ENCODE measurements at regions not wholly inside any gene's neighbourhood (a gene's known extent, or its start where the extent isn't known, plus 50 kb on each side); places are given as distances from the start of the nearest gene placed in this dataset.

DNA sequence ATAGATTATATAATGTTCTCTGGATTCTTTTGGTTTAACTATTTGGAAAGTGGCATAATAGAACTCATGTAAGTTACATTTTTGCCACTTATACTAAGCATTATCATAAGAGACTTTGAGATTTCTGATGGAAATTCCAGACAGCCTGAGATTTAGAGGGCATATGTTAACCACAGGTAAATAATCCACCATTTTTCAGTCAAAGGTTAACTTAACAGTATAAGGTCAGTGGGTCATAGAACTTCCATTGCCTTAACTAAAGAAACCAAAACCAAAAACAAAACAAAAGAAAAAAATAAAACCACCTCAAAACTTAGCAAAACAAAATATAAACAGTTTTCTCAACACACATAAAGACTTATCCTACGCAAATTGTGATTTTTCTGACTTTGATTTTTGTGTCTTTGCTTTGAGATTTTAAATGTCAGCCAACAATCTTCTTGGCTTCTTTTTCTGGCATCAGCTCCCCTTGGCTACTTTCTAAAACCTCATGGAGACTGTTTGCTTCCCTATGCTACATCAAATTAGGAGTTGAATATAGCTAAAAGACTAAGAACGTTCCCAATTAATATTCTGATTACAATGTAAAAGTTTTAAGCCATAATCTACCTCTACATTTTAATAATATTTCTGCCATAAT, 430.1 kb upstream of the DAB2 start:
- intact Hi-C loops (cut with DNase I; ENCODE audit: low total_unique reads) = no loop called here
- no peak for DNase-seq
- Histone ChIP-seq H3K4me3 (no peak overlapping the region), H3K27ac (no peak overlapping the region), H3K9me3 (no peaks in the 10 kb centered on the region), H3K27me3 (no peaks in the 10 kb centered on the region), H3K36me3 (no peaks in the 10 kb centered on the region), H3K4me1 (no peaks in the 10 kb centered on the region)
- no peak for TF ChIP-seq POLR2A (IDR thresholded peaks at IDR 0.05)
- TF ChIP-seq, protein P1, sequence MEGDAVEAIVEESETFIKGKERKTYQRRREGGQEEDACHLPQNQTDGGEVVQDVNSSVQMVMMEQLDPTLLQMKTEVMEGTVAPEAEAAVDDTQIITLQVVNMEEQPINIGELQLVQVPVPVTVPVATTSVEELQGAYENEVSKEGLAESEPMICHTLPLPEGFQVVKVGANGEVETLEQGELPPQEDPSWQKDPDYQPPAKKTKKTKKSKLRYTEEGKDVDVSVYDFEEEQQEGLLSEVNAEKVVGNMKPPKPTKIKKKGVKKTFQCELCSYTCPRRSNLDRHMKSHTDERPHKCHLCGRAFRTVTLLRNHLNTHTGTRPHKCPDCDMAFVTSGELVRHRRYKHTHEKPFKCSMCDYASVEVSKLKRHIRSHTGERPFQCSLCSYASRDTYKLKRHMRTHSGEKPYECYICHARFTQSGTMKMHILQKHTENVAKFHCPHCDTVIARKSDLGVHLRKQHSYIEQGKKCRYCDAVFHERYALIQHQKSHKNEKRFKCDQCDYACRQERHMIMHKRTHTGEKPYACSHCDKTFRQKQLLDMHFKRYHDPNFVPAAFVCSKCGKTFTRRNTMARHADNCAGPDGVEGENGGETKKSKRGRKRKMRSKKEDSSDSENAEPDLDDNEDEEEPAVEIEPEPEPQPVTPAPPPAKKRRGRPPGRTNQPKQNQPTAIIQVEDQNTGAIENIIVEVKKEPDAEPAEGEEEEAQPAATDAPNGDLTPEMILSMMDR (IDR thresholded peaks at IDR 0.05) = no peak

GRCh38 chr5:39850291-39850690, 425.5 kb upstream of the DAB2 start:
- H3K4me3 ChIP-seq = no peak overlapping the region
- H3K9me3 ChIP-seq = no peaks in the 10 kb centered on the region
- TF ChIP-seq, protein P1 (IDR thresholded peaks at IDR 0.05) = no peak
- no peak for TF ChIP-seq POLR2A (IDR thresholded peaks at IDR 0.05)
- no peaks in the 10 kb centered on the region for H3K4me1 ChIP-seq
- intact Hi-C loops (cut with DNase I; ENCODE audit: low total_unique reads) = no loop called here
- no peak overlapping the region for H3K27ac ChIP-seq
- H3K27me3 ChIP-seq = no peaks in the 10 kb centered on the region
- DNase-seq = no peak
- H3K36me3 ChIP-seq = no peaks in the 10 kb centered on the region

DNA sequence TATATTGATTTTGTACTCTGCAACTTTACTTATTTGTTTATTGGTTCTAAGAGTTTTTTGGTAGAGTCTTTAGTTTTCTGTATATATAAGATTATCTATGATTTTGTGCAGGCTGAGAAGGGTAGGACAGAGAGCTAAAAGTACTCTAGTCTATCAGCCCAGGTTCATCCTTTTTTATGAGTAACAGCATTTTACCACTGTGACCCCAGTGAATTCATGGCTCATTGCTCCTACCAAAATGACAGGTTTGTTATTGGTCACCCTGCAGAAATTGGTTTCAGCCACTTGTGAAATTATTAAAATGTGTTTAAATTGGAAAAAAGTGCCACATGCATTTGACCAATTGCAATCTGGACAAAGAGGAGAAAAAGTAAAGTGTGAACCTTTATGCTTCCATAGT, 421.4 kb upstream of the DAB2 start:
- Histone ChIP-seq H3K4me3 (no peak overlapping the region), H3K9me3 (no peaks in the 10 kb centered on the region), H3K27ac (no peak overlapping the region), H3K27me3 (no peaks in the 10 kb centered on the region), H3K36me3 (no peaks in the 10 kb centered on the region), H3K4me1 (no peaks in the 10 kb centered on the region)
- TF ChIP-seq, protein P1 (IDR thresholded peaks at IDR 0.05) = no peak
- TF ChIP-seq POLR2A (IDR thresholded peaks at IDR 0.05) = no peak
- no peak for DNase-seq
- intact Hi-C loops (cut with DNase I; ENCODE audit: low total_unique reads) = no loop called here

- Histone ChIP-seq H3K36me3 (no peaks in the 10 kb centered on the region), H3K4me1 (no peaks in the 10 kb centered on the region), H3K4me3 (no peak overlapping the region), H3K9me3 (no peaks in the 10 kb centered on the region), H3K27me3 (no peaks in the 10 kb centered on the region), H3K27ac (no peak overlapping the region)
- DNase-seq = no peak
- intact Hi-C loops (cut with DNase I; ENCODE audit: low total_unique reads) = no loop called here
- TF ChIP-seq POLR2A (IDR thresholded peaks at IDR 0.05) = no peak
- TF ChIP-seq, protein P1 (IDR thresholded peaks at IDR 0.05) = no peak
Measured at GRCh38 chr5:39843767-39844166, 419.0 kb upstream of the DAB2 start.

- H3K4me1 ChIP-seq = no peaks in the 10 kb centered on the region
- H3K9me3 ChIP-seq = no peaks in the 10 kb centered on the region
- TF ChIP-seq, protein P1 (IDR thresholded peaks at IDR 0.05) = no peak
- TF ChIP-seq POLR2A (IDR thresholded peaks at IDR 0.05) = no peak
- no peaks in the 10 kb centered on the region for H3K36me3 ChIP-seq
- no peak overlapping the region for H3K27ac ChIP-seq
- intact Hi-C loops (cut with DNase I; ENCODE audit: low total_unique reads) = no loop called here
- H3K4me3 ChIP-seq = no peak overlapping the region
- H3K27me3 ChIP-seq = no peaks in the 10 kb centered on the region
- no peak for DNase-seq
Measured at GRCh38 chr5:39835371-39835770, 410.6 kb upstream of the DAB2 start.

Measured in uterus (tissue), 3 donors.